Upper lobe of right lung (tissue), 1 donor: ENCODE measurements at regions not wholly inside any gene's neighbourhood (a gene's known extent, or its start where the extent isn't known, plus 50 kb on each side); places are given as distances from the start of the nearest gene placed in this dataset.
"Not testable (repeated sequence)": the region's sequence is repeated elsewhere in the genome, so short reads cannot be mapped to it uniquely, and the experiment has no call there.

Experiments used
- ATAC-seq: fragments of 200-7000 bp; cut with Tn5 transposase; one replicate; pipeline ENCODE4 v1.9.1; 2020; ENCODE audit warnings: mild to moderate bottlenecking, moderate library complexity
- DNase-seq: peaks from one replicate; pipeline ENCODE4 v3.0.0-alpha.2; 2020
- H3K27ac ChIP-seq: fragments of 200-600 bp; one replicate; pipeline ENCODE4 v1.8.0; 2022
- H3K27me3 ChIP-seq: fragments of 200-600 bp; one replicate; pipeline ENCODE4 v1.8.0; 2022; ENCODE audit warnings: mild to moderate bottlenecking
- H3K36me3 ChIP-seq: fragments of 200-600 bp; one replicate; pipeline ENCODE4 v1.8.0; 2022
- H3K4me1 ChIP-seq: fragments of 200-600 bp; one replicate; pipeline ENCODE4 v1.8.0; 2022
- H3K4me3 ChIP-seq: fragments of 200-600 bp; one replicate; pipeline ENCODE4 v1.8.0; 2022; ENCODE audit warnings: mild to moderate bottlenecking
- H3K9me3 ChIP-seq: fragments of 200-600 bp; one replicate; pipeline ENCODE4 v1.8.0; 2022
- intact Hi-C: fragments of 100-400 bp; cut with DNase I; formaldehyde crosslinking; loops from one replicate; pipeline ENCODE4 v1.11.0; 2022
- TF ChIP-seq, protein P1 (sequence below): fragments of 200-600 bp; IDR thresholded peaks from one replicate; pipeline ENCODE4 v1.8.0; 2022; ENCODE audit warnings: antibody characterized with exemption
- donor health status: DM: no; HTN: yes; CAD: no; lungs with severe emphysema.

DNA sequence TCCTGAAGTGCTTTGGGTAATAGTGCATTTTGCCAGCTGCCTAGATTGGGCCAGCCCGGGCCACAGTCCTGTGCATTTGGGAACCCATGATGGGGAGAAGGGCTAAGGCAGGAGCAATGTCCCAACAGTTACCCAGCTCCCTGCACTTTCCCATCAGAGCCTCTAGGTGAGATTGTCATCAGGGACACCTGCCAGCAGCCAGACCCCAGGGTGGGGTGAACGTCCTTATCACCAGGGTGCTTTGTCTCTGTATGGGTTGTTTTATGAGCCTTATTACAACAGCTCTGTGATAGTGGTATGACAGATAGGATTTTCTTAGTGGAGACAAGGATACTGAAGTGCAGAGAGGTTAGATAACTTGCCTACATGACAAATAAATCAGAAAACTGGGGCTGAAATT lies 365.7 kb downstream of the OSTF1 start:
- no peak overlapping the region for H3K4me3 ChIP-seq
- ATAC-seq (no peak), DNase-seq (no peak)
- H3K36me3 ChIP-seq = no peaks in the 10 kb centered on the region
- no peaks in the 10 kb centered on the region for H3K9me3 ChIP-seq
- no peak overlapping the region for H3K27ac ChIP-seq
- intact Hi-C loops = no loop called here
- H3K4me1 ChIP-seq = peaks cover 30% of the 10 kb centered on the region
- H3K27me3 ChIP-seq = no peaks in the 10 kb centered on the region
- TF ChIP-seq, protein P1, sequence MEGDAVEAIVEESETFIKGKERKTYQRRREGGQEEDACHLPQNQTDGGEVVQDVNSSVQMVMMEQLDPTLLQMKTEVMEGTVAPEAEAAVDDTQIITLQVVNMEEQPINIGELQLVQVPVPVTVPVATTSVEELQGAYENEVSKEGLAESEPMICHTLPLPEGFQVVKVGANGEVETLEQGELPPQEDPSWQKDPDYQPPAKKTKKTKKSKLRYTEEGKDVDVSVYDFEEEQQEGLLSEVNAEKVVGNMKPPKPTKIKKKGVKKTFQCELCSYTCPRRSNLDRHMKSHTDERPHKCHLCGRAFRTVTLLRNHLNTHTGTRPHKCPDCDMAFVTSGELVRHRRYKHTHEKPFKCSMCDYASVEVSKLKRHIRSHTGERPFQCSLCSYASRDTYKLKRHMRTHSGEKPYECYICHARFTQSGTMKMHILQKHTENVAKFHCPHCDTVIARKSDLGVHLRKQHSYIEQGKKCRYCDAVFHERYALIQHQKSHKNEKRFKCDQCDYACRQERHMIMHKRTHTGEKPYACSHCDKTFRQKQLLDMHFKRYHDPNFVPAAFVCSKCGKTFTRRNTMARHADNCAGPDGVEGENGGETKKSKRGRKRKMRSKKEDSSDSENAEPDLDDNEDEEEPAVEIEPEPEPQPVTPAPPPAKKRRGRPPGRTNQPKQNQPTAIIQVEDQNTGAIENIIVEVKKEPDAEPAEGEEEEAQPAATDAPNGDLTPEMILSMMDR = no peak

DNA sequence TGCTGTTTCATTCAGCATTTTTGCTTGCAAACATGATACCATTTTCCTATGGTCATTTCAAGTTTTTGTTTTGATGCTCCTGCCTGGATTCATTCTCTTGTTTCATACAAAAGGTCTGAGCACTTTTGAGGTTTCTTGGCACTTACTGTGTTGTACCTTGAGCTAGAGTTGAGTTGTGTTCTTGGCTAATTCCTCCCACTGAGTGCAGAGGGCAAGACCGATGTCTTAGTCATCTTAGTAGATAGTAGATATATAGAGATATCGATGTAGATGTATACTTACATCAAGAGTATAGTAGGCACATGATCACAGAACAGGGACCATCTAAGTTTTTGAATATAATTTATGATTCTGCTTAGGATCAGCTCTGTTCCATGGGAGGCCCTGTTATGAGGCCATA lies 366.6 kb downstream of the OSTF1 start:
- DNase-seq (no peak), ATAC-seq (no peak)
- intact Hi-C loops = no loop called here
- Histone ChIP-seq H3K27me3 (no peaks in the 10 kb centered on the region), H3K4me3 (no peak overlapping the region), H3K4me1 (peaks cover 30% of the 10 kb centered on the region), H3K27ac (no peak overlapping the region), H3K9me3 (no peaks in the 10 kb centered on the region), H3K36me3 (no peaks in the 10 kb centered on the region)
- TF ChIP-seq, protein P1 = no peak

DNA sequence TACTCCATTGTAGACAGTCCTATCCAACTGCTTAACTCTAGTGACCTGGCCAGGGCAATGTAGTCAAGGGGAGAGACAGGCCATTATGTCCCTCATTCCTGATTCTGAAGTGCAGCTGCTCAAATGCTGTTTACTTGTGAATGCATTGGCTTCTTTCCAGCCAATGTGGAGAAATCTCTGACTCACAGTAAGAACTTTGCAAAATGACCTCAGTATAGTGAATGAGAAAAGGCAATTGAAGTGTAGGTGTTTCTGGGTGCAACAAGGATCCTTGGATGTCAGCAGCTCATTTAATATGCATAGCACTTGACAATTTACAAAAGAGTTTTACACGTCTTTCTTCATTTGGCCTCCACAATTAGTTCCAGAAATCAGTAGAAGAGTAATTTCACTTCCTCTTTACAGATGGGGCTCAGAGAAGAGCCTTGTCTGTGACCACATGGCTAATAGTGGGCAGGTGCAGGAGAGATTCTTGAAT lies 367.2 kb downstream of the OSTF1 start:
- intact Hi-C loops = no loop called here
- no peak for DNase-seq
- Histone ChIP-seq H3K4me1 (peaks cover 30% of the 10 kb centered on the region), H3K9me3 (no peaks in the 10 kb centered on the region), H3K27ac (no peak overlapping the region), H3K36me3 (no peaks in the 10 kb centered on the region), H3K4me3 (no peak overlapping the region), H3K27me3 (no peaks in the 10 kb centered on the region)
- TF ChIP-seq, protein P1 = no peak
- ATAC-seq = peak; percentile 79

DNA sequence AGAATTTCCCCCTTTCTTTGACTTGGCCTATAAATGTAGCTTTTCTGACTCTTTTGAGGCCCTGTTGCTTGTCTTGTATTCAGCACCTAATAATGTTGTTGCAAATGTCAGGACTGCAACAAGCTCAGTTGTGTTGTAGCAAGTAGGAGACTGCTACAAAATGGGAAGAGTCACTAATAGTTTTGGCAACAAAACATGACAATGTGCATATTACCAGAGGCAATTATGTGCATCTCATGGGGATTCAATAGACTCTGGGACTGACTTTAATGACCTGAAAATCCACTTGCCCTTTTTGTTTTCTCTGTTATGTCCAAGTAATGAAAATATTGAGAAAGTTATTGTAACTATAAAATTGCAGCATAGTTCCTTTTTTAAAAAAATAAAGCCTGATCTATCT lies 368.4 kb downstream of the OSTF1 start:
- no peaks in the 10 kb centered on the region for H3K36me3 ChIP-seq
- H3K4me3 ChIP-seq = no peak overlapping the region
- no peak for ATAC-seq
- no peak for DNase-seq
- no peaks in the 10 kb centered on the region for H3K9me3 ChIP-seq
- no peak overlapping the region for H3K27ac ChIP-seq
- TF ChIP-seq, protein P1 = no peak
- intact Hi-C loops = no loop called here
- H3K4me1 ChIP-seq = peaks cover 22% of the 10 kb centered on the region
- H3K27me3 ChIP-seq = no peaks in the 10 kb centered on the region

DNA sequence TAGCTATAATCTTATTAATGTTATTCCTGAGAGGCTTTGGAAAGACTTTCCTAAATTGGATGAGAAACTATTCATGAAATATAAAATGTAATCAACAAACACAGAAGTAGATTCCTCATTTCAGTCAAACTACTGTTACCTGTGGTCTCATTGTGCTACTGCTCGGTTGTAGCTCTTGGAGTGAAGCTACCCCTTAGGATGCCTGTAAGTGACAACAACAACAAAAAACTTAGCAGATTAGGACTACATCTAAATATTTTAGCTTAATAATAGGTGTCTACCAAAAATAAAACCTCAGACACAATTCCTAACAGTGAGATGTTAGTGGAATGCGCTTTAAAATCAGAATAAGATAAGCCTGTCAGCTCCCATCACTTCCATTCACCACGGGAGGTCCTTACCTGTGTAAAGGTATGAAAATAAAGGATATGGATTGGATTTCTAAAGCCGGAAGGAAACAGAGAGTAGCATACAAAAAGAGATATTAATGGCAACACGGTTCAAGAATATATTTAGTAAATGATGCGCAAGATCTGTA lies 369.2 kb downstream of the OSTF1 start:
- H3K4me1 ChIP-seq = peaks cover 15% of the 10 kb centered on the region
- no peaks in the 10 kb centered on the region for H3K27me3 ChIP-seq
- no peaks in the 10 kb centered on the region for H3K9me3 ChIP-seq
- no peak for ATAC-seq
- TF ChIP-seq, protein P1 = no peak
- no peak overlapping the region for H3K27ac ChIP-seq
- no peak for DNase-seq
- intact Hi-C loops = no loop called here
- H3K4me3 ChIP-seq = no peak overlapping the region
- no peaks in the 10 kb centered on the region for H3K36me3 ChIP-seq

DNA sequence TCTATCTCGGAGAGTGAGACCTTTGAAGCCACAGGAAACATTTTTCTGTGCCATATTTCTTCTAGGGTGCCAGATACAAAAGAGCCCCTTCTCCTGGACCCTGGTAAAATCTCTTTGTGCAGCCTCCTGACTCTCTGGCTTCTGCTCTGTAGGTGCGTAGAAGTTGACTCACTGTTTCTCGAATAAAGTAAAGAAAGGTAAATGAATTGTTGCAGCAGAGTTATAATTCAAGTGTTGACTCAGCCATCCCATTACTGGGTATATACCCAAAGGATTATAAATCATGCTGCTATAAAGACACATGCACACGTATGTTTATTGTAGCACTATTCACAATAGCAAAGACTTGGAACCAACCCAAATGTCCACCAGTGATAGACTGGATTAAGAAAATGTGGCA lies 371.0 kb downstream of the OSTF1 start:
- H3K27ac ChIP-seq, intact Hi-C loops, H3K27me3 ChIP-seq, DNase-seq, H3K9me3 ChIP-seq, H3K4me3 ChIP-seq, ATAC-seq, H3K36me3 ChIP-seq: not testable (repeated sequence)
- H3K4me1 ChIP-seq = peaks cover 15% of the 10 kb centered on the region
